GM23338 (cell line): ENCODE measurements at regions not wholly inside any gene's neighbourhood (a gene's known extent, or its start where the extent isn't known, plus 50 kb on each side); places are given as distances from the start of the nearest gene placed in this dataset.

Experiments used
- CTCF ChIP-seq, 2 experiments: fragments of 200-600 bp in 1 of 2; sonication (generic) in 1 of 2; conservative IDR thresholded peaks; 2 replicates each; pipeline versions ENCODE4 v1.5.1 to v1.6.1; 2016 to 2017; ENCODE audit warnings: antibody characterized with exemption in 2 of 2, low read depth in 2 of 2, mild to moderate bottlenecking in 2 of 2, moderate library complexity in 1 of 2
- EZH2 ChIP-seq: fragments of 200-600 bp; sonication (generic); IDR thresholded peaks from one replicate; pipeline ENCODE4 v1.8.0; 2017; ENCODE audit warnings: antibody characterized with exemption, mild to moderate bottlenecking, low read depth; ENCODE audit not compliant: unreplicated experiment
- POLR2AphosphoS5 ChIP-seq: IDR thresholded peaks from 2 replicates; pipeline ENCODE4 v1.6.1; 2016; ENCODE audit warnings: antibody characterized with exemption, low read depth
- REST ChIP-seq: IDR thresholded peaks from one replicate; pipeline ENCODE4 v1.6.1; 2018; ENCODE audit warnings: antibody characterized with exemption; ENCODE audit not compliant: unreplicated experiment

GRCh38 chr12:87766044-87766443 lies 263.2 kb downstream of the C12orf50 start:
- TF ChIP-seq REST (no peak), CTCF (conservative IDR thresholded peaks at IDR 0.05; ENCODE audit: low read depth in 2 of 2) (no peak), EZH2 (no peak), POLR2AphosphoS5 (no peak)
